T-helper 1 cell treated with Interleukin-12 subunit alpha and Interleukin-12 subunit beta and Interleukin-4 antibody, amounts not matched to agents 30 μg/mL and 1 μg/mL, for 36 hours (primary cell): ENCODE measurements at regions not wholly inside any gene's neighbourhood (a gene's known extent, or its start where the extent isn't known, plus 50 kb on each side); places are given as distances from the start of the nearest gene placed in this dataset.
"Not testable (repeated sequence)": the region's sequence is repeated elsewhere in the genome, so short reads cannot be mapped to it uniquely, and the experiment has no call there.

Source experiments
- H3K27ac Mint-ChIP-seq: one replicate; pipeline ENCODE4 v1.8.0; 2021; ENCODE audit warnings: mild to moderate bottlenecking, mixed read lengths
- H3K27me3 Mint-ChIP-seq: one replicate; pipeline ENCODE4 v1.8.0; 2021; ENCODE audit warnings: low read depth, mixed read lengths
- H3K36me3 Mint-ChIP-seq: one replicate; pipeline ENCODE4 v1.8.0; 2021; ENCODE audit warnings: low read depth, mixed read lengths
- H3K4me1 Mint-ChIP-seq: one replicate; pipeline ENCODE4 v1.8.0; 2021; ENCODE audit warnings: low read depth, mixed read lengths
- H3K4me3 Mint-ChIP-seq: one replicate; pipeline ENCODE4 v1.8.0; 2021; ENCODE audit warnings: mild to moderate bottlenecking, moderate library complexity, mixed read lengths
- H3K9me3 Mint-ChIP-seq: one replicate; pipeline ENCODE4 v1.8.0; 2021; ENCODE audit warnings: mixed read lengths

- no peaks in the 10 kb centered on the region for H3K27me3 Mint-ChIP-seq
- H3K27ac Mint-ChIP-seq, result no peak overlapping the region
- no peaks in the 10 kb centered on the region for H3K4me1 Mint-ChIP-seq
- H3K9me3 Mint-ChIP-seq, result no peaks in the 10 kb centered on the region
- H3K4me3 Mint-ChIP-seq, result no peak overlapping the region
- H3K36me3 Mint-ChIP-seq, result no peaks in the 10 kb centered on the region
Measured at GRCh38 chr1:70778056-70778762, 269.4 kb downstream of the PTGER3 start.

- H3K9me3 Mint-ChIP-seq, result no peaks in the 10 kb centered on the region
- no peaks in the 10 kb centered on the region for H3K4me1 Mint-ChIP-seq
- H3K27me3 Mint-ChIP-seq, result no peaks in the 10 kb centered on the region
- H3K27ac Mint-ChIP-seq, result no peak overlapping the region
- no peak overlapping the region for H3K4me3 Mint-ChIP-seq
- no peaks in the 10 kb centered on the region for H3K36me3 Mint-ChIP-seq
Measured at GRCh38 chr1:70778934-70779333, 268.7 kb downstream of the PTGER3 start.

DNA sequence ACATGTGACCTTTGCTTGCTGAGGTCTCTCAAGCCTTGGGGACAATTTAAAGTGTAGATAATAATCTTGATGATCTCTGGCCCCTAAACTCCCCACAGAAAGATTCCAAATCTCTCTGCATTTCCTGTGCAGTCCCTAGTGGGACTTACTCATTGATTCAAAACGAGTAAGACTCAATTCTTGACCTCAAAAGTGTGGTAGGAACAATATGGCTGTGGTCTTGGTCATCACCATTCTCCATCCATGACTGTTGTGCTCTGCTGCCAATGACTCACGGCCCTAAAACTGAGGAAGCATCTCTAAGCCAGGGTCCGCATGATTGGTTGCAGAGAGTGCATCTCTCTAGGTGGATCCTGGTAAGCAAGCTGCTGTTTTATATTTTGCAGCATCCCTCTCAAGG lies 268.0 kb downstream of the PTGER3 start:
- H3K4me1 Mint-ChIP-seq, result no peaks in the 10 kb centered on the region
- no peaks in the 10 kb centered on the region for H3K9me3 Mint-ChIP-seq
- H3K36me3 Mint-ChIP-seq, result no peaks in the 10 kb centered on the region
- H3K27me3 Mint-ChIP-seq, result no peaks in the 10 kb centered on the region
- H3K27ac Mint-ChIP-seq, result no peak overlapping the region
- H3K4me3 Mint-ChIP-seq, result no peak overlapping the region

GRCh38 chr1:70785287-70785686 lies 262.3 kb downstream of the PTGER3 start:
- Mint-ChIP-seq H3K27ac (no peak overlapping the region), H3K9me3 (no peaks in the 10 kb centered on the region)

DNA sequence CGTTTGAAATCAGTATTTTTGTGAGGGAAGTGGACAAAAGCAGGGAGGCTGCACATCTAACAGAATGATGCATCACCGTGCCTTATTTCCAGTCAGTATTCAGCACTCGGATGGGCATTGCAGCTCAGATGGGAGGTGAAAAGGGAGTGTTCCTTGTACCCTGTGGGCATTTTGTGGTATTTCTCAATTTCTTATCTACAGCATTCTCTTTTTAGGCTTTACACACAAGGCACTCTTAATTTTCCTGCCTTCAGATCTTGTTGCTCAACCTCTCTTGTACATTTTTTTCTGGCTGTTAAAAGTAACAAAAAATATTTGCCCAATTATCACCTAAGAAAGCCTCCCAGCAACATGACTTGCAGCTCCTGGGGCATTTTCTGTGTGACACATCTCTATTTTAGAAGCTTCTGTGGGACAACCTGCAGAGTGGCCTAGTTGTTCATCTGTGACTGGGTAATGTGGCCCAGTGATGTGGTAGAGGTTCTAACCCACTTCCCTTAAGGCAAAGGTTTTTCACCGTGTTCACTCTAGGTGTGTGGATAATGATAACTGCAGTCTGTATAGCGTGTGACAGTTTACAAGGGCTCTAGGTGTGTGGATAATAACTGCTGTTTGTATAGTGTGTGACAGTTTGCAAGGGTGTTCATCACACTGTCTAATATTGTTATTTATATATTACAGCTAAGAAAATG lies 257.2 kb downstream of the PTGER3 start:
- Mint-ChIP-seq H3K4me3 (no peak overlapping the region), H3K4me1 (no peaks in the 10 kb centered on the region), H3K27ac (no peak overlapping the region), H3K27me3 (no peaks in the 10 kb centered on the region), H3K36me3 (no peaks in the 10 kb centered on the region), H3K9me3 (no peaks in the 10 kb centered on the region)

More at GRCh38 chr1:70785287-70785686, 262.3 kb downstream of the PTGER3 start:
- Mint-ChIP-seq H3K4me1 (no peaks in the 10 kb centered on the region), H3K36me3 (no peaks in the 10 kb centered on the region), H3K27me3 (no peaks in the 10 kb centered on the region), H3K4me3 (no peak overlapping the region)

DNA sequence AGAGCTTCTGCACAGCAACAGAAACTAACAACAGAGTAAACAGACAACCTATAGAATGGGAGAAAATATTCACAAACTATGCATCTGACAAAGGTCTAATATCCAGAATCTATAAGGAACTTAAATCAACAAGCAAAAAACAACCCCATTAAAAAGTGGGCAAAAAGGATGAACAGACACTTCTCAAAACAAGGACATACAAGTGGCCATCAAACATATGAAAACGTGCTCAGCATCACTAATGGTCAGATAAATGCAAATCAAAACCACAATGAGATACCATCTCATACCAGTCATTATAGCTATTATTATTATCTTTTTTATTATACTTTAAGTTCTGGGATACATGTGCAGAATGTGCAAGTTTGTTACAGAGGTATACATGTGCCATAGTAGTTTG lies 252.6 kb downstream of the PTGER3 start:
- H3K9me3 Mint-ChIP-seq, H3K36me3 Mint-ChIP-seq, H3K27me3 Mint-ChIP-seq, H3K27ac Mint-ChIP-seq, H3K4me3 Mint-ChIP-seq, H3K4me1 Mint-ChIP-seq: not testable (repeated sequence)

GRCh38 chr1:70796298-70796697 lies 251.3 kb downstream of the PTGER3 start:
- not testable (repeated sequence) for H3K4me3 Mint-ChIP-seq, H3K27me3 Mint-ChIP-seq

DNA sequence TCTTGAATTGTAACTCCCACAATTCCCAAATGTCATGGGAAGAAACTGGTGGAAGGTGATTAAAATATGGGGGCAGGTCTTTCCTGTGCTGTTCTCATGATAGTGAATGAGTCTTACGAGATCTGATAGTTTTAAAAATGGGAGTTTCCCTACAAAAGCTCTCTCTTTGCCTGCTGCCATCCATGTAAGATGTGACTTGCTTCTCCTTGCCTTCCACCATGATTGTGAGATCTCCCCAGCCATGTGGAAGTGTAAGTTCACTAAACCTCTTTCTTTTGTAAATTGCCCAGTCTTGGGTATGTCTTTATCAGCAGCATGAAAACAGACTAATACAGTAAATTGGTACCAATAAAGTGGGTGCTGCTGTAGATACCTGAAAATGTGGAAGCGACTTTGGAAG lies 245.0 kb downstream of the PTGER3 start:
- not testable (repeated sequence) for H3K4me3 Mint-ChIP-seq, H3K4me1 Mint-ChIP-seq, H3K27ac Mint-ChIP-seq, H3K9me3 Mint-ChIP-seq, H3K36me3 Mint-ChIP-seq, H3K27me3 Mint-ChIP-seq

More at GRCh38 chr1:70796298-70796697, 251.3 kb downstream of the PTGER3 start:
- not testable (repeated sequence) for H3K4me1 Mint-ChIP-seq, H3K9me3 Mint-ChIP-seq, H3K36me3 Mint-ChIP-seq, H3K27ac Mint-ChIP-seq

- Mint-ChIP-seq H3K4me3 (no peak overlapping the region), H3K27ac (no peak overlapping the region), H3K9me3 (no peaks in the 10 kb centered on the region), H3K4me1 (peaks cover 6% of the 10 kb centered on the region), H3K36me3 (no peaks in the 10 kb centered on the region), H3K27me3 (no peaks in the 10 kb centered on the region)
Measured at GRCh38 chr1:70805641-70806040, 242.0 kb downstream of the PTGER3 start.

GRCh38 chr1:70807088-70807664 lies 240.4 kb downstream of the PTGER3 start:
- Mint-ChIP-seq H3K9me3 (no peaks in the 10 kb centered on the region), H3K4me3 (no peak overlapping the region), H3K27ac (no peak overlapping the region), H3K27me3 (no peaks in the 10 kb centered on the region), H3K36me3 (no peaks in the 10 kb centered on the region), H3K4me1 (peaks cover 6% of the 10 kb centered on the region)

GRCh38 chr1:70809069-70809468 lies 238.5 kb downstream of the PTGER3 start:
- Mint-ChIP-seq H3K9me3 (no peaks in the 10 kb centered on the region), H3K4me3 (no peak overlapping the region), H3K36me3 (no peaks in the 10 kb centered on the region), H3K27me3 (no peaks in the 10 kb centered on the region), H3K27ac (no peak overlapping the region), H3K4me1 (peaks cover 6% of the 10 kb centered on the region)

- H3K27ac Mint-ChIP-seq, result no peak overlapping the region
- no peaks in the 10 kb centered on the region for H3K27me3 Mint-ChIP-seq
- no peak overlapping the region for H3K4me3 Mint-ChIP-seq
- no peaks in the 10 kb centered on the region for H3K9me3 Mint-ChIP-seq
- peaks cover 6% of the 10 kb centered on the region for H3K4me1 Mint-ChIP-seq
- no peaks in the 10 kb centered on the region for H3K36me3 Mint-ChIP-seq
Measured at GRCh38 chr1:70811815-70812214, 235.8 kb downstream of the PTGER3 start.

DNA sequence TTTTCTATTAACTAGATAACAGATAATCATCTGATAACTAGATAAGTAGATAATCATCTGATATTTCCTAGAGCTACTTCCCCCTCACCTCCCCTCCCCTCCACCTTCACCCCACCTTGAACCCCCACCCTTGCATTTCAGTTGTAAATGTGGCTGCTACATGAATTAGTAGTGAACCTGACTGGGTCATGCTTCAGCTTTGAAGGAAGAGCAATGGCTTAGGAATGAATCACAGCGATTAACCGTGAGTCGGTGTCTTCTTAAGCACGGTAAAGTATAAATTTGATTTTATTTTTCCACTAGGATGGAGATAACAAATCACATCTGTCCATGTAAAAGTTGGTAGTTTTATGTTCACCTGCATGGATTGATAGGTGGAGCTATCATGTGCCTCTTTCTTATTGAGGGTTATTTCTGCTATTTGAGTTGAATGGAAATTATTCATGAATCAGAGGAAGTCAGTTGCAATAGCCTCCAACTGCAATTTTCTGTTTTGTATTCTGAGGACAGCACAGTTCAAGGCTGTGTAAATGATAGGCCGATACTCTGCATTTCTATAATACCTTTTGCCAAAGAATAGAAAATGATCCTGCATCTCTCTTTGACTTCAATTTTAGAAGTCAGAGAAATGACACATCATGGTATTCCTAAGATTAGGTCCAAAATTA lies 235.0 kb downstream of the PTGER3 start:
- H3K36me3 Mint-ChIP-seq, result no peaks in the 10 kb centered on the region
- no peaks in the 10 kb centered on the region for H3K27me3 Mint-ChIP-seq
- peaks cover 6% of the 10 kb centered on the region for H3K4me1 Mint-ChIP-seq
- no peak overlapping the region for H3K4me3 Mint-ChIP-seq
- no peak overlapping the region for H3K27ac Mint-ChIP-seq
- H3K9me3 Mint-ChIP-seq, result no peaks in the 10 kb centered on the region

GRCh38 chr1:70818401-70818800 lies 229.2 kb downstream of the PTGER3 start:
- Mint-ChIP-seq H3K27me3 (peaks cover 5% of the 10 kb centered on the region), H3K27ac (no peak overlapping the region), H3K9me3 (no peaks in the 10 kb centered on the region), H3K36me3 (no peaks in the 10 kb centered on the region), H3K4me3 (no peak overlapping the region), H3K4me1 (no peaks in the 10 kb centered on the region)

DNA sequence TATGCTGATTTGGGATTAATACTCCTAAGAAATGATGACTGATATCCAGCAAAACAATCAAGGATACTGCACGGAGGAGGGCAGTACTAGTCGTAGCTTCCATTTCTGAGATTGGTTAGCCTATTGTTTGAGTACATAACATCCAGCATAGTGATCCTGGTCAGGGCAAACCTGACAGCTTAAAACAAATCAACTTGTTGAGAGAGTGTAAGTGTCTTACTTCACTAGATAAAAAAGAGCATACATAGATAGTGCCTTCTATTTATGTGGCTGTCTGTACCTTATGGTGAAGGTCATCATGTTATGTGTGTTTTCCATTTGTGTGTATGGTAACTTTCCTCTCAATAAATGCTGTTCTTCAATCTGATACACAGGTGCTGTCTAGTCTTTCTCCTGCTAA lies 228.4 kb downstream of the PTGER3 start:
- Mint-ChIP-seq H3K4me3 (no peak overlapping the region), H3K27me3 (peaks cover 9% of the 10 kb centered on the region), H3K36me3 (no peaks in the 10 kb centered on the region), H3K27ac (no peak overlapping the region), H3K9me3 (no peaks in the 10 kb centered on the region), H3K4me1 (no peaks in the 10 kb centered on the region)
